Smooth muscle cell (in vitro differentiated cells): ENCODE measurements at regions not wholly inside any gene's neighbourhood (a gene's known extent, or its start where the extent isn't known, plus 50 kb on each side); places are given as distances from the start of the nearest gene placed in this dataset.
A peak's percentile ranks its signal among the peaks of the same experiment; 100 is the strongest.
"Not testable (repeated sequence)": the region's sequence is repeated elsewhere in the genome, so short reads cannot be mapped to it uniquely, and the experiment has no call there.

Experiments used
- DNase-seq: peaks from one replicate; lab custom pipeline; 2025; ENCODE audit not compliant: unreplicated experiment; lab: John Stamatoyannopoulos, UW
- H2AFZ ChIP-seq: fragments of 200-600 bp; sonication (generic); 2 replicates; pipeline ENCODE4 v1.6.0; 2016; ENCODE audit warnings: antibody characterized with exemption, low read depth, mild to moderate bottlenecking
- H3F3A ChIP-seq: fragments of 200-600 bp; sonication (generic); 2 replicates; pipeline ENCODE4 v1.6.0; 2017; ENCODE audit warnings: antibody characterized with exemption, low read depth
- H3K27ac ChIP-seq: fragments of 200-600 bp; sonication (generic); 2 replicates; pipeline ENCODE4 v1.5.1; 2016; ENCODE audit warnings: low read depth, mild to moderate bottlenecking
- H3K27me3 ChIP-seq: fragments of 200-600 bp; sonication (generic); 2 replicates; pipeline ENCODE4 v1.6.1; 2016; ENCODE audit warnings: low read depth, mild to moderate bottlenecking
- H3K36me3 ChIP-seq: fragments of 200-600 bp; sonication (generic); 2 replicates; pipeline ENCODE4 v1.5.1; 2016; ENCODE audit warnings: low read depth
- H3K4me1 ChIP-seq: fragments of 200-600 bp; sonication (generic); 2 replicates; pipeline ENCODE4 v1.5.1; 2016; ENCODE audit warnings: low read depth
- H3K4me2 ChIP-seq: fragments of 200-600 bp; sonication (generic); 2 replicates; pipeline ENCODE4 v1.6.0; 2016; ENCODE audit warnings: mild to moderate bottlenecking
- H3K4me3 ChIP-seq: fragments of 200-600 bp; sonication (generic); 2 replicates; pipeline ENCODE4 v1.5.1; 2016; ENCODE audit warnings: mild to moderate bottlenecking
- H3K79me2 ChIP-seq: fragments of 200-600 bp; sonication (generic); 2 replicates; pipeline ENCODE4 v1.6.0; 2016; ENCODE audit warnings: low read depth, mild to moderate bottlenecking
- H3K9ac ChIP-seq: fragments of 200-600 bp; sonication (generic); 2 replicates; pipeline ENCODE4 v1.6.0; 2016; ENCODE audit warnings: low read depth
- H3K9me3 ChIP-seq: fragments of 200-600 bp; sonication (generic); replicated peaks from 2 replicates; pipeline ENCODE4 v1.5.1; 2016; ENCODE audit warnings: low read depth
- H4K20me1 ChIP-seq: fragments of 200-600 bp; sonication (generic); 2 replicates; pipeline ENCODE4 v1.6.0; 2016; ENCODE audit warnings: low read depth
- CTCF ChIP-seq: fragments of 200-600 bp; sonication (generic); IDR thresholded peaks from 2 replicates; pipeline ENCODE4 v1.5.1; 2017; ENCODE audit warnings: borderline replicate concordance, mild to moderate bottlenecking, antibody characterized with exemption; ENCODE audit not compliant: insufficient read depth, poor library complexity, severe bottlenecking
- WGBS: methylation state at CpG from one replicate; pipeline ENCODE4 v1.1.7; 2016; ENCODE audit warnings: low lambda C conversion rate; 5-methylcytosine and 5-hydroxymethylcytosine counted together

- no peak for TF ChIP-seq CTCF
- no peak overlapping the region for H3K9ac ChIP-seq
- no peaks in the 10 kb centered on the region for H3K27me3 ChIP-seq
- H3F3A ChIP-seq: no peaks in the 10 kb centered on the region
- no peaks in the 10 kb centered on the region for H3K36me3 ChIP-seq
- DNase-seq: no peak
- no peaks in the 10 kb centered on the region for H3K79me2 ChIP-seq
- 61% methylated on average over 1 of the region's 1 CpG for WGBS
- no peak overlapping the region for H3K27ac ChIP-seq
- no peaks in the 10 kb centered on the region for H4K20me1 ChIP-seq
- H2AFZ ChIP-seq: no peak overlapping the region
- no peaks in the 10 kb centered on the region for H3K9me3 ChIP-seq
- H3K4me3 ChIP-seq: no peak overlapping the region
- H3K4me1 ChIP-seq: no peaks in the 10 kb centered on the region
- no peak overlapping the region for H3K4me2 ChIP-seq
Measured at GRCh38 chrX:51155157-51155556, 177.5 kb upstream of the NUDT10 start.

- H3K27ac ChIP-seq: no peak overlapping the region
- H3F3A ChIP-seq: no peaks in the 10 kb centered on the region
- H3K79me2 ChIP-seq: no peaks in the 10 kb centered on the region
- no peaks in the 10 kb centered on the region for H3K36me3 ChIP-seq
- TF ChIP-seq CTCF: no peak
- no peak overlapping the region for H3K4me2 ChIP-seq
- H2AFZ ChIP-seq: no peak overlapping the region
- H3K9ac ChIP-seq: no peak overlapping the region
- H3K4me3 ChIP-seq: no peak overlapping the region
- H4K20me1 ChIP-seq: no peaks in the 10 kb centered on the region
- no peaks in the 10 kb centered on the region for H3K9me3 ChIP-seq
- H3K4me1 ChIP-seq: no peaks in the 10 kb centered on the region
- no peaks in the 10 kb centered on the region for H3K27me3 ChIP-seq
- WGBS: 73% methylated on average over 4 of the region's 4 CpGs
- no peak for DNase-seq
Measured at GRCh38 chrX:51155566-51155965, 177.1 kb upstream of the NUDT10 start.

- H4K20me1 ChIP-seq: no peaks in the 10 kb centered on the region
- DNase-seq: no peak
Measured at GRCh38 chrX:51158231-51158630, 174.4 kb upstream of the NUDT10 start.

GRCh38 chrX:51159378-51159777, 173.2 kb upstream of the NUDT10 start:
- not testable (repeated sequence) for H2AFZ ChIP-seq, H3K4me3 ChIP-seq, H3K36me3 ChIP-seq, H3K27ac ChIP-seq, H3K4me1 ChIP-seq, H4K20me1 ChIP-seq, H3K27me3 ChIP-seq, H3K79me2 ChIP-seq, H3F3A ChIP-seq, DNase-seq, H3K4me2 ChIP-seq, H3K9ac ChIP-seq, H3K9me3 ChIP-seq
- 57% methylated on average over 1 of the region's 1 CpG for WGBS

More at GRCh38 chrX:51158231-51158630, 174.4 kb upstream of the NUDT10 start:
- Histone ChIP-seq H3K79me2 (no peaks in the 10 kb centered on the region), H3K4me1 (no peaks in the 10 kb centered on the region), H3K4me3 (no peak overlapping the region), H3K27ac (peak overlapping the region; percentile 22), H3K4me2 (no peak overlapping the region), H3K27me3 (no peaks in the 10 kb centered on the region), H2AFZ (no peak overlapping the region), H3K9ac (no peak overlapping the region), H3K9me3 (no peaks in the 10 kb centered on the region), H3F3A (no peaks in the 10 kb centered on the region), H3K36me3 (no peaks in the 10 kb centered on the region)
- 52% methylated on average over 1 of the region's 1 CpG for WGBS
- TF ChIP-seq CTCF: no peak
